T-helper 2 cell treated with Interferon-gamma antibody and Interleukin-4, amounts not matched to agents 100 ng/mL and 5 ng/mL, for 36 hours (primary cell): ENCODE measurements at regions not wholly inside any gene's neighbourhood (a gene's known extent, or its start where the extent isn't known, plus 50 kb on each side); places are given as distances from the start of the nearest gene placed in this dataset.
"Not testable (repeated sequence)": the region's sequence is repeated elsewhere in the genome, so short reads cannot be mapped to it uniquely, and the experiment has no call there.

Experiments
- intact Hi-C: fragments of 100-400 bp; cut with micrococcal nuclease; formaldehyde crosslinking; loops from one replicate; pipeline ENCODE4 v1.15.1; 2023

GRCh38 chr10:81216949-81217348 lies 658.0 kb upstream of the NRG3 start:
- intact Hi-C loops = no loop called here

GRCh38 chr10:81218307-81218706 lies 656.7 kb upstream of the NRG3 start:
- intact Hi-C loops = no loop called here

- intact Hi-C loops = no loop called here
Measured at GRCh38 chr10:81219758-81220157, 655.2 kb upstream of the NRG3 start.

GRCh38 chr10:81248886-81249285 lies 626.1 kb upstream of the NRG3 start:
- intact Hi-C loops = no loop called here

GRCh38 chr10:81251457-81252115 lies 623.4 kb upstream of the NRG3 start:
- intact Hi-C loops = no loop called here

GRCh38 chr10:81264991-81265390 lies 610.0 kb upstream of the NRG3 start:
- intact Hi-C loops = not testable (repeated sequence)

- intact Hi-C loops = no loop called here
Measured at GRCh38 chr10:81270051-81270450, 604.9 kb upstream of the NRG3 start.

GRCh38 chr10:81280497-81281479 lies 594.2 kb upstream of the NRG3 start:
- intact Hi-C loops = no loop called here

GRCh38 chr10:81288544-81288943 lies 586.5 kb upstream of the NRG3 start:
- intact Hi-C loops = no loop called here

- intact Hi-C loops = no loop called here
Measured at GRCh38 chr10:81297292-81297691, 577.7 kb upstream of the NRG3 start.

- intact Hi-C loops = no loop called here
Measured at GRCh38 chr10:81303656-81304055, 571.3 kb upstream of the NRG3 start.

GRCh38 chr10:81306971-81307782 lies 567.8 kb upstream of the NRG3 start:
- intact Hi-C loops = no loop called here

GRCh38 chr10:81309041-81309552 lies 565.9 kb upstream of the NRG3 start:
- intact Hi-C loops = no loop called here

GRCh38 chr10:81314471-81314870 lies 560.5 kb upstream of the NRG3 start:
- intact Hi-C loops = no loop called here

- intact Hi-C loops = no loop called here
Measured at GRCh38 chr10:81315026-81315425, 560.0 kb upstream of the NRG3 start.

- intact Hi-C loops = no loop called here
Measured at GRCh38 chr10:81348003-81348402, 527.0 kb upstream of the NRG3 start.

- intact Hi-C loops = no loop called here
Measured at GRCh38 chr10:81367132-81367531, 507.9 kb upstream of the NRG3 start.

- intact Hi-C loops = no loop called here
Measured at GRCh38 chr10:81386817-81387216, 488.2 kb upstream of the NRG3 start.

GRCh38 chr10:81403451-81403850 lies 471.5 kb upstream of the NRG3 start:
- intact Hi-C loops = no loop called here

- intact Hi-C loops = no loop called here
Measured at GRCh38 chr10:81405399-81405798, 469.6 kb upstream of the NRG3 start.

GRCh38 chr10:81414038-81414437 lies 461.0 kb upstream of the NRG3 start:
- intact Hi-C loops = no loop called here

- intact Hi-C loops = no loop called here
Measured at GRCh38 chr10:81426722-81427121, 448.3 kb upstream of the NRG3 start.
